GM12878 (cell line): ENCODE measurements at regions not wholly inside any gene's neighbourhood (a gene's known extent, or its start where the extent isn't known, plus 50 kb on each side); places are given as distances from the start of the nearest gene placed in this dataset.
"Not testable (repeated sequence)": the region's sequence is repeated elsewhere in the genome, so short reads cannot be mapped to it uniquely, and the experiment has no call there.

ENCODE experiments used
- ATAC-seq: fragments of 200-7000 bp; cut with Tn5 transposase; 3 replicates; pipeline ENCODE4 v1.9.1; 2020; ENCODE audit warnings: mild to moderate bottlenecking, moderate library complexity
- BruUV-seq: library from RNA; stranded (reverse); fragments of 400-500 nt; replicated peaks from 2 replicates; lab custom pipeline; 2021; lab: Mats Ljungman, UMichigan
- CTCF ChIA-PET: fragments of 300-600 bp; sonication (Branson Sonifier 250); formaldehyde crosslinking; extraction: SDS; loops from one replicate; lab custom pipeline; 2021; ENCODE audit warnings: inconsistent platforms; lab: Yijun Ruan, JAX
- POLR2A ChIA-PET: fragments of 350-600 bp; formaldehyde crosslinking; extraction: SDS; loops from one replicate; lab custom pipeline; 2021; ENCODE audit warnings: inconsistent platforms; lab: Charles Lee
- RAD21 ChIA-PET: fragments of 300-600 bp; sonication (Branson Sonifier 250); formaldehyde crosslinking; loops from one replicate; lab custom pipeline; 2023; ENCODE audit warnings: antibody characterized with exemption; ENCODE audit not compliant: unreplicated experiment; lab: Charles Lee
- SMC1A ChIA-PET: fragments of 300-600 bp; sonication (Branson Sonifier 250); formaldehyde crosslinking; loops from one replicate; lab custom pipeline; 2023; ENCODE audit not compliant: unreplicated experiment, uncharacterized antibody; lab: Charles Lee
- DNase-seq: peaks from one replicate; pipeline ENCODE4 v3.0.0-alpha.2; 2011; ENCODE audit warnings: low read depth, low spot score
- FAIRE-seq: peaks from 3 replicates; lab custom pipeline; 2011; peaks lifted over from hg19 to GRCh38; lab: Jason Lieb, UNC
- H2AFZ ChIP-seq: 2 replicates; pipeline ENCODE4 v1.6.0; 2011; ENCODE audit warnings: low read depth, low read length, control low read depth; ENCODE audit not compliant: control insufficient read depth
- H3K27ac ChIP-seq: 2 replicates; pipeline ENCODE4 v1.5.1; 2011; ENCODE audit warnings: control low read depth; ENCODE audit not compliant: control insufficient read depth, insufficient read depth
- H3K27me3 ChIP-seq, 2 experiments: replicated peaks in 1 of 2; 2 replicates each; pipeline versions ENCODE4 v1.6.0 to v1.6.1; 2011; ENCODE audit warnings: low read length in 1 of 2; ENCODE audit not compliant: control insufficient read depth in 2 of 2, insufficient read depth in 2 of 2
- H3K36me3 ChIP-seq, 2 experiments: 2 replicates each; pipeline ENCODE4 v1.5.1; 2011; ENCODE audit warnings: low read length in 1 of 2; ENCODE audit not compliant: control insufficient read depth in 2 of 2, insufficient read depth in 2 of 2
- H3K4me1 ChIP-seq: 2 replicates; pipeline ENCODE4 v1.6.1; 2011; ENCODE audit warnings: mild to moderate bottlenecking, low read length, moderate library complexity, mixed read lengths; ENCODE audit not compliant: control insufficient read depth, insufficient read depth
- H3K4me2 ChIP-seq: 2 replicates; pipeline ENCODE4 v1.6.0; 2011; ENCODE audit warnings: control low read depth; ENCODE audit not compliant: control insufficient read depth, insufficient read depth
- H3K4me3 ChIP-seq: fragments of 200-600 bp; sonication (generic); 2 replicates; pipeline ENCODE4 v1.5.1; 2016
- H3K79me2 ChIP-seq: 2 replicates; pipeline ENCODE4 v1.6.0; 2011; ENCODE audit warnings: low read length; ENCODE audit not compliant: control insufficient read depth, insufficient read depth
- H3K9ac ChIP-seq: 2 replicates; pipeline ENCODE4 v1.8.0; 2011; ENCODE audit warnings: low read length, control low read depth, mixed read lengths; ENCODE audit not compliant: control insufficient read depth, insufficient read depth
- H3K9me3 ChIP-seq: replicated peaks from 3 replicates; pipeline ENCODE4 v1.5.1; 2011; ENCODE audit warnings: mild to moderate bottlenecking, low read length; ENCODE audit not compliant: control insufficient read depth, insufficient read depth
- H4K20me1 ChIP-seq: 2 replicates; pipeline ENCODE4 v1.6.0; 2011; ENCODE audit not compliant: control insufficient read depth, insufficient read depth
- CTCF ChIP-seq, 3 experiments: IDR thresholded peaks in 2 of 3; conservative IDR thresholded peaks in 1 of 3; 2 replicates each; pipeline ENCODE4 v1.5.1; 2011; ENCODE audit warnings: low read depth in 3 of 3, low read length in 3 of 3, mild to moderate bottlenecking in 3 of 3, control low read depth in 2 of 3, moderate library complexity in 2 of 3, inconsistent platforms in 1 of 3, mixed read lengths in 1 of 3; ENCODE audit not compliant: control insufficient read depth in 2 of 3, insufficient read depth in 1 of 3; ENCODE audit errors: extremely low read depth in 1 of 3
- DPF2 ChIP-seq: fragments of 450-650 bp; IDR thresholded peaks from 2 replicates; pipeline ENCODE4 v1.6.1; 2017; ENCODE audit warnings: mild to moderate bottlenecking
- IKZF1 ChIP-seq: fragments of 450-650 bp; conservative IDR thresholded peaks from 2 replicates; pipeline ENCODE4 v1.6.1; 2017; ENCODE audit warnings: antibody characterized with exemption, mild to moderate bottlenecking
- KDM1A ChIP-seq: fragments of 200-600 bp; sonication (generic); IDR thresholded peaks from 2 replicates; pipeline ENCODE4 v1.6.1; 2016; ENCODE audit warnings: borderline replicate concordance
- POLR2AphosphoS2 ChIP-seq: IDR thresholded peaks from 2 replicates; pipeline ENCODE4 v1.6.1; 2011; ENCODE audit warnings: low read depth, mild to moderate bottlenecking, low read length, improper control_type of control experiment, moderate library complexity
- PRDM15 ChIP-seq: fragments of 450-650 bp; formaldehyde crosslinking; IDR thresholded peaks from 2 replicates; pipeline ENCODE4 v1.4.0; 2020; ENCODE audit warnings: mild to moderate bottlenecking, moderate library complexity
- YBX1 ChIP-seq: fragments of 450-650 bp; IDR thresholded peaks from 2 replicates; pipeline ENCODE4 v1.6.1; 2016; ENCODE audit warnings: antibody characterized with exemption
- WGBS: methylation state at CpG from one replicate; pipeline ENCODE4 v1.1.6; 2016; ENCODE audit warnings: low lambda C conversion rate; ENCODE audit not compliant: insufficient replicate concordance, insufficient coverage; ENCODE audit errors: missing lambda C conversion rate; 5-methylcytosine and 5-hydroxymethylcytosine counted together
- in situ Hi-C: fragments of 300-500 bp; cut with MboI; formaldehyde crosslinking; loops from 9 replicates; pipeline ENCODE4 v1.14.3; 2018; ENCODE audit warnings: mixed read lengths
- intact Hi-C: fragments of 100-400 bp; cut with micrococcal nuclease; formaldehyde crosslinking; loops from one replicate; pipeline ENCODE4 v1.14.2; 2022; ENCODE audit not compliant: unreplicated experiment
- TF ChIP-seq, protein P1 (sequence below): fragments of 450-650 bp; IDR thresholded peaks from 2 replicates; pipeline ENCODE4 v1.6.1; 2018; ENCODE audit warnings: borderline replicate concordance, mild to moderate bottlenecking; ENCODE audit not compliant: partially characterized antibody

DNA sequence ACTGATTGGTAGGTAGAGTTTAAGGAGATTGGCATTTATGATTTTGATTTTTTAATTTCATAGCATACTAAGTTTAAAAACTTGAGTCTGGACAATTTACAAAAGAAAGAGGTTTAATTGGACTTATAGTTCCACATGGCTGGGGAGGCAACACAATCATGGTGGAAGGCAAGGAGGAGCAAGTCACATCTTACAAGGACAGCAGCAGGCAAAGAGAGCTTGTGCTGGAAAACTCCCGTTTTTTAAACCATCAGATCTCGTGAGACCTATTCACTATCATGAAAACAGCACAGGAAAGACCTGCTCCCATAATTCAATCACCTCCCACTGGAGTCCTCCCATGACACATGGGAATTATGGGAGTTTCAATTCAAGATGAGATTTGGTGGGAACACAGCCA is 630.9 kb upstream of the NR2F2 start (continued):
- no peak for TF ChIP-seq CTCF (IDR thresholded peaks at IDR 0.05 in 2 of 3, conservative IDR thresholded peaks at IDR 0.05 in 1 of 3; ENCODE audit: control insufficient read depth in 2 of 3, extremely low read depth in 1 of 3, insufficient read depth in 1 of 3, low read depth in 3 of 3, low read length in 3 of 3)
- TF ChIP-seq IKZF1 = no peak
- TF ChIP-seq, protein P1, sequence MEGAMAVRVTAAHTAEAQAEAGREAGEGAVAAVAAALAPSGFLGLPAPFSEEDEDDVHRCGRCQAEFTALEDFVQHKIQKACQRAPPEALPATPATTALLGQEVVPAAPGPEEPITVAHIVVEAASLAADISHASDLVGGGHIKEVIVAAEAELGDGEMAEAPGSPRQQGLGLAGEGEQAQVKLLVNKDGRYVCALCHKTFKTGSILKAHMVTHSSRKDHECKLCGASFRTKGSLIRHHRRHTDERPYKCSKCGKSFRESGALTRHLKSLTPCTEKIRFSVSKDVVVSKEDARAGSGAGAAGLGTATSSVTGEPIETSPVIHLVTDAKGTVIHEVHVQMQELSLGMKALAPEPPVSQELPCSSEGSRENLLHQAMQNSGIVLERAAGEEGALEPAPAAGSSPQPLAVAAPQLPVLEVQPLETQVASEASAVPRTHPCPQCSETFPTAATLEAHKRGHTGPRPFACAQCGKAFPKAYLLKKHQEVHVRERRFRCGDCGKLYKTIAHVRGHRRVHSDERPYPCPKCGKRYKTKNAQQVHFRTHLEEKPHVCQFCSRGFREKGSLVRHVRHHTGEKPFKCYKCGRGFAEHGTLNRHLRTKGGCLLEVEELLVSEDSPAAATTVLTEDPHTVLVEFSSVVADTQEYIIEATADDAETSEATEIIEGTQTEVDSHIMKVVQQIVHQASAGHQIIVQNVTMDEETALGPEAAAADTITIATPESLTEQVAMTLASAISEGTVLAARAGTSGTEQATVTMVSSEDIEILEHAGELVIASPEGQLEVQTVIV = no peak
- no peak for TF ChIP-seq YBX1
- TF ChIP-seq DPF2 = no peak
- no peak for TF ChIP-seq PRDM15 (CRISPR knock-in tag)
- TF ChIP-seq KDM1A = no peak
- TF ChIP-seq POLR2AphosphoS2 = no peak

- H3K27ac ChIP-seq, H3K79me2 ChIP-seq, BruUV-seq: not testable (repeated sequence)
Observed at GRCh38 chr15:95700692-95701091, 629.8 kb upstream of the NR2F2 start.

More at GRCh38 chr15:95700692-95701091, 629.8 kb upstream of the NR2F2 start:
- H3K9ac ChIP-seq, POLR2A ChIA-PET, intact Hi-C loops, H3K27me3 ChIP-seq, ATAC-seq, CTCF ChIA-PET, RAD21 ChIA-PET, FAIRE-seq, DNase-seq, SMC1A ChIA-PET, H4K20me1 ChIP-seq, in situ Hi-C loops, H3K9me3 ChIP-seq, H3K4me3 ChIP-seq, H2AFZ ChIP-seq, H3K4me1 ChIP-seq, H3K4me2 ChIP-seq, H3K36me3 ChIP-seq: not testable (repeated sequence)
- WGBS = 6% methylated on average over 1 of the region's 1 CpG
